Caco-2 (cell line): ENCODE measurements at regions not wholly inside any gene's neighbourhood (a gene's known extent, or its start where the extent isn't known, plus 50 kb on each side); places are given as distances from the start of the nearest gene placed in this dataset.

Source experiments
- BruUV-seq: library from RNA; stranded (reverse); fragments of 400-500 nt; replicated peaks from 2 replicates; lab custom pipeline; 2021; lab: Mats Ljungman, UMichigan
- CTCF ChIA-PET: fragments of 300-600 bp; sonication (Branson Sonifier 250); formaldehyde crosslinking; loops from one replicate; lab custom pipeline; 2022; ENCODE audit warnings: antibody characterized with exemption; lab: Charles Lee
- POLR2A ChIA-PET: fragments of 300-600 bp; sonication (Branson Sonifier 250); formaldehyde crosslinking; loops from one replicate; lab custom pipeline; 2022; ENCODE audit warnings: antibody characterized with exemption; lab: Charles Lee
- DNase-seq, 2 experiments: peaks; one replicate each; pipeline versions ENCODE4 v3.0.0 to v3.0.0-alpha.2; 2020 to 2022
- H3K27me3 ChIP-seq: replicated peaks from 2 replicates; pipeline ENCODE4 v1.6.0; 2011; ENCODE audit warnings: low read length; ENCODE audit not compliant: control insufficient read depth, insufficient read depth
- H3K36me3 ChIP-seq: 2 replicates; pipeline ENCODE4 v1.5.1; 2011; ENCODE audit warnings: low read length; ENCODE audit not compliant: control insufficient read depth, insufficient read depth
- H3K4me1 ChIP-seq: fragments of 250-450 bp; sonication (Bioruptor Pico); 2 replicates; pipeline ENCODE4 v1.5.1; 2020; ENCODE audit warnings: mild to moderate bottlenecking
- H3K4me3 ChIP-seq: 2 replicates; pipeline ENCODE4 v1.5.1; 2011; ENCODE audit warnings: low read depth, mild to moderate bottlenecking, control low read depth, low read length
- H3K9me3 ChIP-seq: fragments of 250-450 bp; sonication (Bioruptor Pico); 2 replicates; pipeline ENCODE4 v1.5.1; 2020; ENCODE audit warnings: mild to moderate bottlenecking, moderate library complexity
- H3K27ac Mint-ChIP-seq: one replicate; pipeline ENCODE4 v1.8.0; 2022; ENCODE audit warnings: mixed read lengths; ENCODE audit not compliant: unreplicated experiment
- H3K27me3 Mint-ChIP-seq: one replicate; pipeline ENCODE4 v1.8.0; 2022; ENCODE audit warnings: mixed read lengths; ENCODE audit not compliant: insufficient read depth, unreplicated experiment
- H3K36me3 Mint-ChIP-seq: one replicate; pipeline ENCODE4 v1.8.0; 2022; ENCODE audit warnings: mild to moderate bottlenecking, mixed read lengths; ENCODE audit not compliant: insufficient read depth, unreplicated experiment
- H3K4me1 Mint-ChIP-seq: one replicate; pipeline ENCODE4 v1.8.0; 2022; ENCODE audit warnings: low read depth, mixed read lengths; ENCODE audit not compliant: unreplicated experiment
- H3K4me3 Mint-ChIP-seq: one replicate; pipeline ENCODE4 v1.8.0; 2022; ENCODE audit warnings: mild to moderate bottlenecking, moderate library complexity, mixed read lengths; ENCODE audit not compliant: unreplicated experiment
- H3K9me3 Mint-ChIP-seq: one replicate; pipeline ENCODE4 v1.8.0; 2022; ENCODE audit warnings: mixed read lengths; ENCODE audit not compliant: unreplicated experiment
- intact Hi-C: fragments of 100-400 bp; cut with micrococcal nuclease; formaldehyde crosslinking; loops from one replicate; pipeline ENCODE4 v1.10.0; 2022; ENCODE audit not compliant: unreplicated experiment
- TF ChIP-seq, protein P1 (sequence below), 2 experiments: fragments of 200-600 bp in 1 of 2; IDR thresholded peaks; 1 replicate in 1 of 2; 2 replicates in 1 of 2; pipeline versions ENCODE4 v1.5.1 to v1.8.0; 2011 to 2022; ENCODE audit warnings: antibody characterized with exemption in 1 of 2, control low read depth in 1 of 2, inconsistent platforms in 1 of 2, low read depth in 1 of 2, low read length in 1 of 2, mild to moderate bottlenecking in 1 of 2, moderate library complexity in 1 of 2; ENCODE audit not compliant: insufficient read depth in 1 of 2, severe bottlenecking in 1 of 2, unreplicated experiment in 1 of 2

DNA sequence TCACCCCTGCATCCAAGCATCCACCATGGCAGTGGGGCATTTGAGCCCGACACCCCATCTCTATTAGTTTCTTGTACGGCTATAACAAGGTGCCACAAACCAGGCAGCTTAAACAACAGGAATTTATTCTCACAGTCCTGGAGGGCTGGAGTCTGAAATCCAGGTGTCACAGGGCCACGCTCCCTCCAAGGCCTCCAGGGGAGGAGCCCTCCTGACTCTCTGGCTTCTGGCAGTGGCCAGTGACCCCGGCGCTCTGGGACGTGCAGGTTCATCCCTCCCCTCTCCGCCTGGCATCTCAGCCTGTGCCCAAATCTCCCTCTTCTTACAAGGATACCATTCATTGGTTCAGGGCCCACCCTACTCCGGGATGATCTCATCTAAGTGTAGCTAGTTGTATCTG is 394.5 kb upstream of the IRX1 start:
- Histone ChIP-seq H3K36me3 (no peaks in the 10 kb centered on the region), H3K4me3 (no peak overlapping the region), H3K4me1 (no peaks in the 10 kb centered on the region), H3K27me3 (no peaks in the 10 kb centered on the region), H3K9me3 (no peaks in the 10 kb centered on the region)
- TF ChIP-seq, protein P1, sequence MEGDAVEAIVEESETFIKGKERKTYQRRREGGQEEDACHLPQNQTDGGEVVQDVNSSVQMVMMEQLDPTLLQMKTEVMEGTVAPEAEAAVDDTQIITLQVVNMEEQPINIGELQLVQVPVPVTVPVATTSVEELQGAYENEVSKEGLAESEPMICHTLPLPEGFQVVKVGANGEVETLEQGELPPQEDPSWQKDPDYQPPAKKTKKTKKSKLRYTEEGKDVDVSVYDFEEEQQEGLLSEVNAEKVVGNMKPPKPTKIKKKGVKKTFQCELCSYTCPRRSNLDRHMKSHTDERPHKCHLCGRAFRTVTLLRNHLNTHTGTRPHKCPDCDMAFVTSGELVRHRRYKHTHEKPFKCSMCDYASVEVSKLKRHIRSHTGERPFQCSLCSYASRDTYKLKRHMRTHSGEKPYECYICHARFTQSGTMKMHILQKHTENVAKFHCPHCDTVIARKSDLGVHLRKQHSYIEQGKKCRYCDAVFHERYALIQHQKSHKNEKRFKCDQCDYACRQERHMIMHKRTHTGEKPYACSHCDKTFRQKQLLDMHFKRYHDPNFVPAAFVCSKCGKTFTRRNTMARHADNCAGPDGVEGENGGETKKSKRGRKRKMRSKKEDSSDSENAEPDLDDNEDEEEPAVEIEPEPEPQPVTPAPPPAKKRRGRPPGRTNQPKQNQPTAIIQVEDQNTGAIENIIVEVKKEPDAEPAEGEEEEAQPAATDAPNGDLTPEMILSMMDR (IDR thresholded peaks at IDR 0.05; ENCODE audit: insufficient read depth in 1 of 2, low read depth in 1 of 2, low read length in 1 of 2, severe bottlenecking in 1 of 2, unreplicated experiment in 1 of 2) = no peak
- ChIA-PET CTCF (no interaction called here), POLR2A (no interaction called here)
- no TSS peak for BruUV-seq
- intact Hi-C loops = no loop called here
- no peak overlapping the region for H3K4me3 Mint-ChIP-seq
- no peak for DNase-seq
- H3K27me3 Mint-ChIP-seq = peaks cover 23% of the 10 kb centered on the region
- peaks cover 11% of the 10 kb centered on the region for H3K9me3 Mint-ChIP-seq
- no peaks in the 10 kb centered on the region for H3K4me1 Mint-ChIP-seq
- no peak overlapping the region for H3K27ac Mint-ChIP-seq
- H3K36me3 Mint-ChIP-seq = no peaks in the 10 kb centered on the region

GRCh38 chr5:3199962-3200755 is 395.5 kb upstream of the IRX1 start:
- H3K9me3 ChIP-seq = no peaks in the 10 kb centered on the region
- BruUV-seq = no TSS peak
- H3K4me1 Mint-ChIP-seq = no peaks in the 10 kb centered on the region
- ChIA-PET CTCF (no interaction called here), POLR2A (no interaction called here)
- no peak for DNase-seq
- H3K36me3 ChIP-seq = no peaks in the 10 kb centered on the region
- no peaks in the 10 kb centered on the region for H3K36me3 Mint-ChIP-seq
- no peaks in the 10 kb centered on the region for H3K27me3 ChIP-seq
- H3K9me3 Mint-ChIP-seq = peaks cover 7% of the 10 kb centered on the region
- H3K4me3 Mint-ChIP-seq = no peak overlapping the region
- no peak overlapping the region for H3K4me3 ChIP-seq
- peaks cover 20% of the 10 kb centered on the region for H3K27me3 Mint-ChIP-seq
- no peak overlapping the region for H3K27ac Mint-ChIP-seq
- TF ChIP-seq, protein P1 (IDR thresholded peaks at IDR 0.05; ENCODE audit: insufficient read depth in 1 of 2, low read depth in 1 of 2, low read length in 1 of 2, severe bottlenecking in 1 of 2, unreplicated experiment in 1 of 2) = no peak
- H3K4me1 ChIP-seq = no peaks in the 10 kb centered on the region
- intact Hi-C loops = no loop called here

DNA sequence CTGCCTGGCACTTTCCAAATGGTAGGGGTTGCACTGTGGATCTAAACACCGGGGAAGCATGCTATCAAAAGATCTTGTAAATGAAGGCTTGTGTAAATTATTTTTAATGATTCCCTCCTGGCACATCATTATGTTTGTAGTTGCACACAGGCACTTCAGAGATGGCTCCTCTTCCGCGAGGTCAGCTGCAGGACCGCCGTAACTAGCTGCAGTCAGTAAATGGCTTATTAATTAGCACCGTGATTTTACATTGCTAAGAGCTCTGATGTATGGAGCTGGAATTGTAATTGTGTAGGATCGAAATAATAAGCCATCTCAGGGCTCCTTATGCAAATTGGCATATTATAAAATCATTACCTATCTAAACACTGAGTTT is 397.6 kb upstream of the IRX1 start:
- no peaks in the 10 kb centered on the region for H3K36me3 Mint-ChIP-seq
- BruUV-seq = no TSS peak
- ChIA-PET CTCF (no interaction called here), POLR2A (no interaction called here)
- no peaks in the 10 kb centered on the region for H3K9me3 ChIP-seq
- peaks cover 23% of the 10 kb centered on the region for H3K27me3 Mint-ChIP-seq
- H3K9me3 Mint-ChIP-seq = no peaks in the 10 kb centered on the region
- no peak overlapping the region for H3K4me3 ChIP-seq
- no peaks in the 10 kb centered on the region for H3K27me3 ChIP-seq
- no peak overlapping the region for H3K27ac Mint-ChIP-seq
- TF ChIP-seq, protein P1 (IDR thresholded peaks at IDR 0.05; ENCODE audit: insufficient read depth in 1 of 2, low read depth in 1 of 2, low read length in 1 of 2, severe bottlenecking in 1 of 2, unreplicated experiment in 1 of 2) = no peak
- no peaks in the 10 kb centered on the region for H3K36me3 ChIP-seq
- H3K4me3 Mint-ChIP-seq = no peak overlapping the region
- H3K4me1 ChIP-seq = no peaks in the 10 kb centered on the region
- DNase-seq = no peak
- intact Hi-C loops = no loop called here
- H3K4me1 Mint-ChIP-seq = no peaks in the 10 kb centered on the region
